ENCODE measurements at regions not wholly inside any gene's neighbourhood (a gene's known extent, or its start where the extent isn't known, plus 50 kb on each side); places are given as distances from the start of the nearest gene placed in this dataset.

- Histone ChIP-seq H3K9me2 (replicated peaks; ENCODE audit: low read depth, low read length) (no peaks in the 10 kb centered on the region), H3K9me3 (ENCODE audit: insufficient read depth, low read depth, low read length) (no peaks in the 10 kb centered on the region), H3K79me2 (ENCODE audit: insufficient read depth, low read length) (no peaks in the 10 kb centered on the region), H2AFZ (ENCODE audit: low read length) (no peak overlapping the region), H3K27me3 (ENCODE audit: insufficient read depth, low read length, poor library complexity, severe bottlenecking) (no peaks in the 10 kb centered on the region), H3K4me1 (ENCODE audit: insufficient read depth, low read length, poor library complexity, severe bottlenecking) (no peaks in the 10 kb centered on the region), H3F3A (ENCODE audit: low read depth) (no peaks in the 10 kb centered on the region), H3K9ac (ENCODE audit: low read depth, low read length, poor library complexity, severe bottlenecking) (no peak overlapping the region), H4K20me1 (ENCODE audit: insufficient read depth, low read length, poor library complexity, severe bottlenecking) (no peaks in the 10 kb centered on the region), H3K4me3 (ENCODE audit: low read length, poor library complexity, severe bottlenecking) (no peak overlapping the region), H3K36me3 (ENCODE audit: insufficient read depth, low read length) (no peaks in the 10 kb centered on the region), H3K4me2 (ENCODE audit: low read depth, low read length, poor library complexity, severe bottlenecking) (no peak overlapping the region)
- TF ChIP-seq EZH2phosphoT487 (IDR thresholded peaks at IDR 0.05; ENCODE audit: borderline replicate concordance) (no peak), CTCF (conservative IDR thresholded peaks at IDR 0.05; ENCODE audit: low read length) (no peak)
Measured at GRCh38 chr12:19856389-19856788, 417.1 kb downstream of the AEBP2 start.

GRCh38 chr12:19857204-19857603 is 417.9 kb downstream of the AEBP2 start:
- no peaks in the 10 kb centered on the region for H3K9me3 ChIP-seq (ENCODE audit: insufficient read depth, low read depth, low read length)
- TF ChIP-seq EZH2phosphoT487 (IDR thresholded peaks at IDR 0.05; ENCODE audit: borderline replicate concordance) = no peak
- TF ChIP-seq CTCF (conservative IDR thresholded peaks at IDR 0.05; ENCODE audit: low read length) = no peak
- no peaks in the 10 kb centered on the region for H3K9me2 ChIP-seq (replicated peaks; ENCODE audit: low read depth, low read length)
- H3K36me3 ChIP-seq (ENCODE audit: insufficient read depth, low read length) = no peaks in the 10 kb centered on the region
- H3K4me3 ChIP-seq (ENCODE audit: low read length, poor library complexity, severe bottlenecking) = no peak overlapping the region
- no peaks in the 10 kb centered on the region for H4K20me1 ChIP-seq (ENCODE audit: insufficient read depth, low read length, poor library complexity, severe bottlenecking)
- no peaks in the 10 kb centered on the region for H3K4me1 ChIP-seq (ENCODE audit: insufficient read depth, low read length, poor library complexity, severe bottlenecking)
- no peaks in the 10 kb centered on the region for H3K27me3 ChIP-seq (ENCODE audit: insufficient read depth, low read length, poor library complexity, severe bottlenecking)
- no peaks in the 10 kb centered on the region for H3F3A ChIP-seq (ENCODE audit: low read depth)
- H3K9ac ChIP-seq (ENCODE audit: low read depth, low read length, poor library complexity, severe bottlenecking) = no peak overlapping the region
- H3K4me2 ChIP-seq (ENCODE audit: low read depth, low read length, poor library complexity, severe bottlenecking) = no peak overlapping the region
- no peak overlapping the region for H2AFZ ChIP-seq (ENCODE audit: low read length)
- no peaks in the 10 kb centered on the region for H3K79me2 ChIP-seq (ENCODE audit: insufficient read depth, low read length)

GRCh38 chr12:19867151-19867550 is 427.9 kb downstream of the AEBP2 start:
- Histone ChIP-seq H3K36me3 (ENCODE audit: insufficient read depth, low read length) (no peaks in the 10 kb centered on the region), H3K27me3 (ENCODE audit: insufficient read depth, low read length, poor library complexity, severe bottlenecking) (no peaks in the 10 kb centered on the region), H3K4me2 (ENCODE audit: low read depth, low read length, poor library complexity, severe bottlenecking) (no peak overlapping the region), H3K9ac (ENCODE audit: low read depth, low read length, poor library complexity, severe bottlenecking) (no peak overlapping the region), H3K4me3 (ENCODE audit: low read length, poor library complexity, severe bottlenecking) (no peak overlapping the region), H3K9me2 (replicated peaks; ENCODE audit: low read depth, low read length) (no peaks in the 10 kb centered on the region), H2AFZ (ENCODE audit: low read length) (no peak overlapping the region), H3F3A (ENCODE audit: low read depth) (no peaks in the 10 kb centered on the region), H3K4me1 (ENCODE audit: insufficient read depth, low read length, poor library complexity, severe bottlenecking) (no peaks in the 10 kb centered on the region), H3K9me3 (ENCODE audit: insufficient read depth, low read depth, low read length) (no peaks in the 10 kb centered on the region), H4K20me1 (ENCODE audit: insufficient read depth, low read length, poor library complexity, severe bottlenecking) (no peaks in the 10 kb centered on the region), H3K79me2 (ENCODE audit: insufficient read depth, low read length) (no peaks in the 10 kb centered on the region)
- TF ChIP-seq CTCF (conservative IDR thresholded peaks at IDR 0.05; ENCODE audit: low read length) = no peak
- TF ChIP-seq EZH2phosphoT487 (IDR thresholded peaks at IDR 0.05; ENCODE audit: borderline replicate concordance) = no peak
